ENCODE measurements at regions not wholly inside any gene's neighbourhood (a gene's known extent, or its start where the extent isn't known, plus 50 kb on each side); places are given as distances from the start of the nearest gene placed in this dataset.

GRCh38 chr9:16105168-16106020, 552.6 kb downstream of the CCDC171 start:
- TF ChIP-seq, protein P1, sequence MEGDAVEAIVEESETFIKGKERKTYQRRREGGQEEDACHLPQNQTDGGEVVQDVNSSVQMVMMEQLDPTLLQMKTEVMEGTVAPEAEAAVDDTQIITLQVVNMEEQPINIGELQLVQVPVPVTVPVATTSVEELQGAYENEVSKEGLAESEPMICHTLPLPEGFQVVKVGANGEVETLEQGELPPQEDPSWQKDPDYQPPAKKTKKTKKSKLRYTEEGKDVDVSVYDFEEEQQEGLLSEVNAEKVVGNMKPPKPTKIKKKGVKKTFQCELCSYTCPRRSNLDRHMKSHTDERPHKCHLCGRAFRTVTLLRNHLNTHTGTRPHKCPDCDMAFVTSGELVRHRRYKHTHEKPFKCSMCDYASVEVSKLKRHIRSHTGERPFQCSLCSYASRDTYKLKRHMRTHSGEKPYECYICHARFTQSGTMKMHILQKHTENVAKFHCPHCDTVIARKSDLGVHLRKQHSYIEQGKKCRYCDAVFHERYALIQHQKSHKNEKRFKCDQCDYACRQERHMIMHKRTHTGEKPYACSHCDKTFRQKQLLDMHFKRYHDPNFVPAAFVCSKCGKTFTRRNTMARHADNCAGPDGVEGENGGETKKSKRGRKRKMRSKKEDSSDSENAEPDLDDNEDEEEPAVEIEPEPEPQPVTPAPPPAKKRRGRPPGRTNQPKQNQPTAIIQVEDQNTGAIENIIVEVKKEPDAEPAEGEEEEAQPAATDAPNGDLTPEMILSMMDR (IDR thresholded peaks at IDR 0.05; ENCODE audit: borderline replicate concordance, insufficient read depth, low read depth, low read length), result no peak
- H3K4me3 ChIP-seq (ENCODE audit: low read depth, low read length), result no peak overlapping the region

GRCh38 chr9:16106021-16106571, 553.3 kb downstream of the CCDC171 start:
- H3K4me3 ChIP-seq (ENCODE audit: low read depth, low read length), result no peak overlapping the region
- TF ChIP-seq, protein P1 (IDR thresholded peaks at IDR 0.05; ENCODE audit: borderline replicate concordance, insufficient read depth, low read depth, low read length), result no peak

- TF ChIP-seq, protein P1 (IDR thresholded peaks at IDR 0.05; ENCODE audit: borderline replicate concordance, insufficient read depth, low read depth, low read length), result no peak
- H3K4me3 ChIP-seq (ENCODE audit: low read depth, low read length), result no peak overlapping the region
These were observed 559.3 kb downstream of the CCDC171 start for GRCh38 chr9:16112116-16112515.

DNA sequence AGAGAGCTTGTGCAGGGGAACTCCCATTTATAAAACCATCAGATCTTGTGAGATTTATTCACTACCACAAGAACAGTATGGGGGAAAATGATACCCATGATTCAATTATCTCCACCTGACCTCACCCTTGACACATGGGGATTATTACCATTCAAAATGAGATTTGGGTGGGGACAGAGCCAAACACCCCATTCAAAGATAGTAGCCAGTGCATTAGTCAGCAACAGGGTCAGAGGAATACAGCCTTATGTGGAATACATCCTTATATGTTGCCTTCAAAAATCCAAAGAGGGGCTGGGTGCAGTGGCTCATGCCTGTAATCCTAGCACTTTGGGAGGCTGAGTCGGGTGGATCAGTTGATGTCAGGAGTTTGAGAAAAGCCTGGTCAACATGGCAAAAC, 563.2 kb downstream of the CCDC171 start:
- H3K4me3 ChIP-seq (ENCODE audit: low read depth, low read length), result no peak overlapping the region
- TF ChIP-seq, protein P1 (IDR thresholded peaks at IDR 0.05; ENCODE audit: borderline replicate concordance, insufficient read depth, low read depth, low read length), result no peak

GRCh38 chr9:16118043-16118442, 565.2 kb downstream of the CCDC171 start:
- no peak overlapping the region for H3K4me3 ChIP-seq (ENCODE audit: low read depth, low read length)
- TF ChIP-seq, protein P1 (IDR thresholded peaks at IDR 0.05; ENCODE audit: borderline replicate concordance, insufficient read depth, low read depth, low read length), result no peak

DNA sequence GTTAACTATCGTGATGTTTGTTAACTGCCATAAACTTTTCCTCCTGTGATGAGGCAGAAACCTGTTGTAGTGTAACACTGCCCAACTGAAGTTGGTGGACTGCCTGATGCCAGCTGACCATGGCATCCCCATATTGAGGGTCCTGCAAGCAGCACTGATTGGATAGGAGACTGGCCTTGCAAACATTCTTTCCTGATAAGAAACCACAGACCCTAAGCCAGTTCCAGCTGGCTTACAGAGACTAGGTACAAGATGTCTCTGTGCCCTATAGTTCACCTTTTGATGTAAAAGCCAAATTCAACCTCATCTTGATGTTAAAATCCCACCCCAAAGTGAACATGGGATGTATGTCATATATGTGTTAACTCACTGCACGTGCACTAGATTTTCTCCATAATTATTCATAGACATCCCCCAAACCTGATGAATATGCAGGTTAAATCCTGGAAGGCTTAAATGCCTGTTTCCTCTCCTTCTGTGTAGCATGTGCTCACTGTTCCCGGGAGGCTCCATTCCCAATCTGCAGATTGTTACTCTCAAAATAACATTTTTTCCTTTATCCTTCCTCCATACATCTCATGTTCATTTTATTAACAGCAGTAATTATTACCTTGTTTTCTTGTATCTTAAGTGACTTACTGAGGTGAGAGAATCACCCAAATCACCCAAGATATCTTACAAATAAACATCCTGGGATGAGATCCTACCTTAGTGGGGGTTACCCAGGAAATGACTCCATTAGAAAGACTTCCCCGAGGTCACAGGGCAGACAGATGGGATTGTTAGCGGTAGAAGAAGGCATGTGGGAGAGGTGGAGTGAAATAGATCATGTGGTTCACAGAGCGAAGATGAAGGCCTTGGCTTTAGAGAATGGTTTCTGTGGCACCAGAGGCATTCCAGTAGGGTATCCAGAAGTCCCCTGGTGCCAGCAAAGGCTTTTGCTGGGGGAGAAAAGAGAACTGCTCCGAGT, 566.7 kb downstream of the CCDC171 start:
- TF ChIP-seq, protein P1 (IDR thresholded peaks at IDR 0.05; ENCODE audit: borderline replicate concordance, insufficient read depth, low read depth, low read length), result no peak
- no peak overlapping the region for H3K4me3 ChIP-seq (ENCODE audit: low read depth, low read length)

Measured in GM12875 (cell line).